ENCODE measurements at regions not wholly inside any gene's neighbourhood (a gene's known extent, or its start where the extent isn't known, plus 50 kb on each side); places are given as distances from the start of the nearest gene placed in this dataset.
"Not testable (repeated sequence)": the region's sequence is repeated elsewhere in the genome, so short reads cannot be mapped to it uniquely, and the experiment has no call there.

DNA sequence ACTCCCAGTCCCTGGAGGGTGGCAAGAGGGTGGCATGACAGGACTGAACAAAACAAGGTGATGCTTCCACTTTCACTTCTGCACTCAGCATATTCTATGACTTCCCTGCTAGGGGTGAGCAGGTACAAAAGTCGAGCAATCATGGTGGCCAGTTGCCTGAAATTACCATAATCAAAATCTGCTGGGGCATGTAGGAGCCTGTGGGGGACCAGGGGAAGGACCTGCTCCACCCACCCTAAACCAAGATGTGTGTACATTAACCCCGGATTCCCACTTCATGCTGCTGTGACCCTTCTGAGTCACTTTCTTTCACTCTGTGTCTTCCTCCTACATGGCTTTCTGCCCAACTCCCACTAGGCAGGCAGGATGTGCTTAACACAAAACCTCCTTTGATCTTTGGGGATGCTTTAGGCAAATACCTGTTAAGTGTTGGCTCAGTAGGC, 73.3 kb upstream of the PHF24 start:
- no peak for DNase-seq (ENCODE audit: low read depth)

GRCh38 chr9:34876096-34876495, 82.0 kb upstream of the PHF24 start:
- H3K4me3 ChIP-seq (ENCODE audit: low read depth, low read length): no peak overlapping the region
- no peak for TF ChIP-seq CTCF (IDR thresholded peaks at IDR 0.05; ENCODE audit: control insufficient read depth, extremely low read depth, insufficient read depth)
- no peak for DNase-seq (ENCODE audit: low read depth)

More for the DNA sequence above, 73.3 kb upstream of the PHF24 start:
- TF ChIP-seq CTCF (IDR thresholded peaks at IDR 0.05; ENCODE audit: control insufficient read depth, extremely low read depth, insufficient read depth): no peak
- no peak overlapping the region for H3K4me3 ChIP-seq (ENCODE audit: low read depth, low read length)

DNA sequence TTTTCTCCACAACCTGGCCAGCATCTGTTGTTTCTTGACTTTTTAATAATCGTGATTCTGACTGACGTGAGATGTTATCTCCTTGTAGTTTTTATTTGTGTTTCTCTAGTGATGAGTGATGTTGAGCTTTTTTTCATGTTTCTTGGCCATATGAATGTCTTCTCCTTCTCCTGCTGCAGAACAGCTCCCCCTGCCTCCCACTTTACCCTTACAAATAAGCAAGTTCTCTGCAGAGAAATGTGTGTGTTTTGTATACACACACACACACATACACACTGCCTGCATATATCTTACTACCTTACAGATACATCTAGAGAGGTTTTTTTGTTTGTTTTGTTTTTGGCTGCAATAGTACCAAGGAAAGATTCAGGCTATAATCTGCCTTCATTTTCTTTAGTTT, 88.7 kb upstream of the PHF24 start:
- H3K4me3 ChIP-seq (ENCODE audit: low read depth, low read length): no peak overlapping the region
- DNase-seq (ENCODE audit: low read depth): peak; percentile 43
- peak; percentile 66 for TF ChIP-seq CTCF (IDR thresholded peaks at IDR 0.05; ENCODE audit: control insufficient read depth, extremely low read depth, insufficient read depth)

GRCh38 chr9:34866614-34867013, 91.5 kb upstream of the PHF24 start:
- TF ChIP-seq CTCF (IDR thresholded peaks at IDR 0.05; ENCODE audit: control insufficient read depth, extremely low read depth, insufficient read depth): no peak
- no peak for DNase-seq (ENCODE audit: low read depth)
- no peak overlapping the region for H3K4me3 ChIP-seq (ENCODE audit: low read depth, low read length)

GRCh38 chr9:34863426-34863825, 94.7 kb upstream of the PHF24 start:
- TF ChIP-seq CTCF (IDR thresholded peaks at IDR 0.05; ENCODE audit: control insufficient read depth, extremely low read depth, insufficient read depth): no peak
- no peak for DNase-seq (ENCODE audit: low read depth)

GRCh38 chr9:34862836-34863235, 95.2 kb upstream of the PHF24 start:
- TF ChIP-seq CTCF (IDR thresholded peaks at IDR 0.05; ENCODE audit: control insufficient read depth, extremely low read depth, insufficient read depth): no peak
- DNase-seq (ENCODE audit: low read depth): no peak
- H3K4me3 ChIP-seq (ENCODE audit: low read depth, low read length): no peak overlapping the region

More at GRCh38 chr9:34863426-34863825, 94.7 kb upstream of the PHF24 start:
- H3K4me3 ChIP-seq (ENCODE audit: low read depth, low read length): no peak overlapping the region

- no peak for DNase-seq (ENCODE audit: low read depth)
- no peak for TF ChIP-seq CTCF (IDR thresholded peaks at IDR 0.05; ENCODE audit: control insufficient read depth, extremely low read depth, insufficient read depth)
- H3K4me3 ChIP-seq (ENCODE audit: low read depth, low read length): no peak overlapping the region
Measured at GRCh38 chr9:34862043-34862442, 96.0 kb upstream of the PHF24 start.

GRCh38 chr9:34855016-34855415, 103.1 kb upstream of the PHF24 start:
- not testable (repeated sequence) for H3K4me3 ChIP-seq (ENCODE audit: low read depth, low read length); DNase-seq (ENCODE audit: low read depth)
